ENCODE measurements at regions not wholly inside any gene's neighbourhood (a gene's known extent, or its start where the extent isn't known, plus 50 kb on each side); places are given as distances from the start of the nearest gene placed in this dataset.

DNA sequence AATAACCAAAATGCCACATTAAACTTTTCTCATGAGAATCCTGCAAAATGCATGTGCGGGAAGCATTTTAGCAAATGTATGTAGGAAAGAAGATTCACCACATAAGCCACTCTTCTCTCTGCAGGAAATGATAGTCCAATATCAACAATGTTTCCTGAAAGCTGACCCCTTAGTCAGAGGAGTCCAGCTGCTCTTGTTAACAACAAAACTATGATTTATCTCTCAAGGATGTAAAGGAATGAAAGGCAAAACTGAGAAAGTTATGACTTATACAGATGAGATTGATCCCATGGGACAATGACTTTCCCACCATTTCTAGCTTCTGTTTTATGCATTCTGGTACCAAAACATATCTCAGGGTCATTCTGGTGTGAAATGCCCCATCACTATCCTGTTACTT lies 125.0 kb upstream of the EDNRA start:
- peak; percentile 99 for DNase-seq (ENCODE audit: low read depth)

DNA sequence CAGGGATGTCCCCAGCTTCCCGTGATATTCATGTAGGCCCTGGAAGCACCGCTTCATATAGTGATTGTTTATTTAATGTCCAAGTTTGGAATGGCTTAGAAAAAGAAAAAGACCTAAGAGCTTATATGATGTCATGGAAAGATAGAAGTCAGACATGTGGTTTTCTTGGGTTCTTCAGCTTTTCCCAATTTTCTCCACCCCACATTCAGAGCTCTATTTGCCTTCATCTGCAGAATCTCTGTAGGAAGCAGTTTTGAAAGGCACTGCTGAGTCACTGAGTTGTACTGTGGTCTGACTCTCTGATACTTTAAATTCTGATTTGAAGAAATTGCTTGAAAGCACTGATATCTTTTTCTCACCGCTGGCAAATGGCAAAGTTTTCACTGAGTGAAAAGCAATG lies 120.6 kb upstream of the EDNRA start:
- DNase-seq (ENCODE audit: low read depth), result peak; percentile 93

DNA sequence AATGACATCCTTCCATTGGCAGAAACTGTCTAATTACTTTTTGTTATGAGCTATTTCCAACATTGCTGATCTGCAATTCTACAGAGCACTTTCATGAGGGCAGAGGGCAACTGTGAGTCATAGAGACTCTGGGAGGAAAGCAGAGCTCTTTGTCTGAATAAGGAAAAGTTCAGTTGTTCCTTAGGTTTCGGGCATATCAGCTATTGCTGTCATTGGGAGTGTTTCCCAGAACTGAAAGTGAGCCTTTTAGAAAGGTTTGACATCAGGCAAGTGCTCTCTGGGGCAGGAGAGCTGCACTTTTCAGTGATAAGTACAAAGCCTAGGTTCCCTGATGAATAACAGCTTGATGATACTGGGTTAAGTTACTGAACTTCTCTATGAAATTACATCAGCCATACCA lies 119.2 kb upstream of the EDNRA start:
- DNase-seq (ENCODE audit: low read depth), result peak; percentile 95

DNA sequence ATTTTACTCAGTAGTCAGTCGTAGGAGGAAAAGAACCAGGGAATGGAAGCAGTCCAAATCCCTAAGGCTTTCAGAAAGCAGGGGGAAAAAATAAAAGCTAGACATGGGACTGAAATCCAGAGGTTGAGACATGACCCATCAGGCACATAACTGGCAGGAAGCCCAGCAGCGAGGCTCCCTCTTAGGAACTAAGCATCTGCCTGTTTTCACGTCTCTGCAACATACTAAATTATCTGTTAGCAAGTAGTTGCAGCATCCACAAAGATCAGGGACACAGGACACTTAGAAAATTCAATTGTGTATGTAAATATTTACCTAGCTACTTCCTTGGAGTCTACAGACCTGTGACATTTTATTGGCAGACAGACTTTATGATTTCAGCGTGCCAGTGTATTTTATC lies 118.0 kb upstream of the EDNRA start:
- DNase-seq (ENCODE audit: low read depth), result peak; percentile 70

DNA sequence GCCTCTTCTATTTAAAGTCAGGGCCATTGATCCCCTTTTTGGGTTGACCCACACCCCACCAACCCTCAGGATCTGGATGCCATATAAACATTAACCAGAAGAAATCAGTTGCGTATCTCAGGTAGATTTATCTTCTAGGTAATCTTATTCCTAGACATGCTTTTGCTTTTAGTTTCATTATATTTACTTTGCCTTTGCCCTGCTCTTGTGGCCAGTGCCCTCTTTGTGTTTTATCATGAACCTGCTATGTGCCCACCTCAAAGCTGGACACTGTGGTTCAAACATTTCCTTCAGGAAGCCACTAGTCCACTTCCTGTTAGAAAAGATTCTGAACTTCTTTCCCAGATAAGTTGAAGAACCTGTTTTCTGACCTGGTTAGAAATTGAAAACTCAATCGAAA lies 117.4 kb upstream of the EDNRA start:
- no peak for DNase-seq (ENCODE audit: low read depth)

DNA sequence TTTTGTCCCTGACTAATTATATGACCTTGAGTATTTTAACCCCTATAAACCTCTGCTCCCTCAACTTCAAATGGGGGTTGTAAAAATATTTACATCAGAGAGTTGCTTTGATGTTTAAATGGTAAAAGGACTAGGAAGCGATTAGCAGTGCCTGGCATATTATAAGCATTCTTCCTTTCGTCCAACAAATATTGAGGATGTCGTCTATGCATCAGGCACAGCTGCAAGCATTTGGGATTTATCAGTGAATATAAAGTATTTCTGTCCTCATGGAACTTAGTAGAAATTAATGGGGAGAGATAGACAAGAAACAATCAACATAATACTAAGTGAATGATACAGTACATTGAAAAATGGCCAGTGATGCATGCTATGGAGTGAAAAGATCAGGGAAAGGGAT lies 115.5 kb upstream of the EDNRA start:
- DNase-seq (ENCODE audit: low read depth), result no peak

DNA sequence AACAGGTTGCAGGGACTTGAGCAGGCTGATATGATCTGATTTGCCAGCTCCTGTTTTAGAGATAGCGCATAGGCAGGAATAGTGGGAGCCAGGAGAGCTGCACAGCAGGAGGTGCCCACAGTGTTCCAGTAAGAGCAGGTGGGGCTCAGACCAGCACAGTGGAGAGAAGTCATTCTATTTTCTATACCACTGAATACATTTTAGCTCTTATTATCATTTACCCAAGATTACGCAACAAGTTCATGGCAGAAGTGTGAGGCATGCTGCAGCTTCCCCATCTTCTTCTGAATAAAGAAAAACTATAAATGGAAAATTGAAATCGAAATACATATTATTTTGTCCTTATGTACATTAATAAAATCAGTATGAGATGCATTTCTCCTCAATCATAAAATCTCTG lies 114.7 kb upstream of the EDNRA start:
- DNase-seq (ENCODE audit: low read depth), result no peak

DNA sequence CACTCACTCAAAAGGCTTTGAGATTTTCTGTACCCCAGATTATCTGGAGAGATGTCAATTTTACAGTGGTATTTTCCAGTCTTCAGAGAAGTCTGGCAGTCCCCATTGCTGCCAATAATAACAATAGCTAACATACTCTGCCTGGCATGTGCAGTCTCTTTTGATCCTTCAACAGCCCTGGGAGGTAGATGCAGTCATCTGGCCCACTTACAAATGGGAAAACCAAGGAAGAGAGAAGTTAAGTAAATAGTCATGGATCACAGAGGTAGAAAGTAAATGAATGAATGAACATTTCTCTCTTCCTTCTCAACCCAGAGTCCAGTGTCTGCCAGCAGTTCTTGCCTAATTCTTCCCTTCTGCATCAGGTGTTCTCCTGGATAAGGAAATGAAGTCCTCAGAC lies 113.0 kb upstream of the EDNRA start:
- no peak for DNase-seq (ENCODE audit: low read depth)

DNA sequence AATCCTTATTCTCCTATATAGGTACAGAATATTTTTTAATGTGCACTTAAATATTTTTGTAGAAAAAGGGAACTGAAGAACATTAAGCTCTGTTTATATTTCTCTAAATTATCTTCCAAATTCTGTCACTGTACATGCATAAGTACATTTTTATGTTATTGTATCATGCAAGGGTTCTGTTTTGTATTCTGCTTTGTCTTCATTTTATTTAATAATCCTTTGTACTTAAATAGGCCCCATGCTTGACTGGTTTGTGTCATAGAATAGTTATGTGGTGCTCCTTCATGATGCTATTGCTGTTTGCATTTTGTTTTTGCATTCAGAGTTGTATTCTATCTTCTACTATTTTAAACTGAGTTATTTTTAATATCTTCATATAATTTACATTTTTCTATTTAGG lies 111.9 kb upstream of the EDNRA start:
- no peak for DNase-seq (ENCODE audit: low read depth)

DNA sequence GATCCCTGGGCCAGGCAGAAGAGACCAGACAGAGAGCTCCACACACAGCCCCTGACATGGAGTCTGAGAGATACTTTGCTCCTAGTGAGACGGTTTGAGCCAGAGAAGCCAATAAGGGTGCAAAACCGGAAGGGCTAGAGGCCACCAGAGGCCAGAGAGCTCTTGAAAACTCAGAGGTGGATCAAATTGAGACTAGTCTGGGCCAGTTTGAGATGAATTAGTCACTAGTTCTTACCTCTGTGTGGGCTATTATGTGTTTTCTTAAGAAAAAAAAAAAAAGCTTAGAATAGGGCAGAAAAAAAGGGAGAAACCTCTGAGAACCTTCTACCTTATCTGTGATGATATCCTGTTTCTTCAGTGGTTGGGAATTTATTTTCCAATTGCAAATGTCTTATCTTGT lies 110.4 kb upstream of the EDNRA start:
- DNase-seq (ENCODE audit: low read depth), result peak; percentile 81

DNA sequence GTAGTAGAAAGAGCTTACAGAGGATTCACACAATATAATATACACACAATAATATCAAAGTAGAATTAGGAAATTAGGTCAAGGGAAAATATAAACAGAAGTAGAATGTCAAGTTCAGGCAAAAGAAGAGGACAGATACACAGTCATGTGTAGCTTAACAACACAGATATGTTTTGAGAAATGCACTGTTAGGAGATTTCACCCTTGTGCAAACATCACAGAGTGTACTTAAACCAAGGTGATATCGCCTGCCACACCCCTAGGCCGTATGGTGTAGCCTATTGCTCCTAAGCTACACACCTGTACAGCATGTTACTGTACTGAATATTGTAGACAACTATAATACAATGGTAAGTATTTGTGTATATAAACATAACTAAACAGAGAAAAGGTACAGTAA lies 110.0 kb upstream of the EDNRA start:
- DNase-seq (ENCODE audit: low read depth), result no peak

DNA sequence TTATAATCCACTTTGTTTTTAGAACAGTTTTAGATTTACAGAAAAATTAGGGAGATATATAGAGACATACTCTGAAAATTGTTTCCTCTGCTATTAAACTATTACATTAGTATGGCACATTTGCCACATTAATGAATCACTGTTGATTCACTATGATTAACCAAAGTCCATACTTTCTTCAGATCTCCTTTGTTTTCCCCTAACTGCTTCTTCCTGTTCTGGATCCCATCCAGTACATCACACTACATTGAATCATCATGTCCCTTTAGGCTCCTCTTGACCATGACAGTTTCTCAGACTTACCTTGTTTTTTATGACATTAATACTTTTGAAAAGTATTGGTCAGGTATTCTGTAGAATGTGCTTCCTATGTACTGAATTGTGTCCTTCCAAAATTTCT lies 109.2 kb upstream of the EDNRA start:
- DNase-seq (ENCODE audit: low read depth), result peak; percentile 93

DNA sequence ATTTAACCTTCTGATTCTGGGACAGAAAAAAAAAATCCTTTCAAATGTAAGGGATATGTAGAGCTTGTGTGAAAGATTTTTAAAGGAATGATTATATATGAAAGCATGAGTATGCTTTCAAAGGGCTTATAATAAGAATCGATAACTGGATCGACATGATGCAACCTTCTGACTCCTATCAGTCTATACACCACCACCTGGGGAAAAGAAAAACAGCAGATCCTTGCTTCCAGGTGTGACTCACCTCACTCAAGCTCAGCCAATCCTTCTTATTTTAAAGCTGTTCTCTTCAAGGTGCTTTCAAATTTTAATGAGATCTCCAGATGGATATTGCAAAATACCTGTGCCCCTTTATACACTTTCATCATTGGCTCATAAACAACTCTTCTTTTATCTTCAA lies 102.1 kb upstream of the EDNRA start:
- DNase-seq (ENCODE audit: low read depth), result no peak

DNA sequence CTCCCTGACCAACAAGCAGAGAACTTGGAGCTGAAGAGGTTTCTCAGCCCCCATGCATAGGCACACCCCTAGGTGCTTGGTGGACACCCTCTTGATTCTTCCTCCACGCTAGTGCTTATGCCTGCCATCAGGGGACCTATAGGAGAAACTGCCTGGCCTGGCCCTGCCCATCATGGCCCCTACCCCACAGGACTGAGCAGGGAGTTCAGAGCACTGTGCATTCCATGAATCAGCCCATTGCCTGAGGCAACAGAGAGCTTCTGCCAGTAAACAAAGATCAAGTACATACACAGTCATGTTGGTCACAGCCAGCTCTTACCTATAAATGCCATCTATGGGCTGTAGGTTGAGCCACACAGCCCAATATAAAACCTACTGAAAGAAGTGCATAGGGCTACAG lies 99.1 kb upstream of the EDNRA start:
- DNase-seq (ENCODE audit: low read depth), result no peak

DNA sequence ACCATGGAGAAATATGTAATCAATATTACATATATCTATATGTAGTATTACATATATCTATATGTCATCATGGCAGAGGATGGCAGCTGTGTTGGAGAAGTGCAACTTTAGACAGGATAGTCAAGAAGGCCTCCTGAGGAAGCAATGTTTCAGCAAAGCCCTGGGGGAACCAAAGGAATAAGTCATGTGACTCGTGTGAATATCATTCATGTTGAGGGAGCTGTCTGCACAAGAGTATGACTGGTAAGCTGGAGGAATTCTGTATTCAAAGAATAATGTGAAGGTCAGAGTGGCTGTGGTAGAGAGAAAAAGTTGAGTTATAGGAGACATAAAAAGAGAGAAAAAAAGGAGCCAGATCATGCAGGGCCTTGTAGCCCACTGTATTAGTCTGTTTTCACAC lies 92.9 kb upstream of the EDNRA start:
- no peak for DNase-seq (ENCODE audit: low read depth)

DNA sequence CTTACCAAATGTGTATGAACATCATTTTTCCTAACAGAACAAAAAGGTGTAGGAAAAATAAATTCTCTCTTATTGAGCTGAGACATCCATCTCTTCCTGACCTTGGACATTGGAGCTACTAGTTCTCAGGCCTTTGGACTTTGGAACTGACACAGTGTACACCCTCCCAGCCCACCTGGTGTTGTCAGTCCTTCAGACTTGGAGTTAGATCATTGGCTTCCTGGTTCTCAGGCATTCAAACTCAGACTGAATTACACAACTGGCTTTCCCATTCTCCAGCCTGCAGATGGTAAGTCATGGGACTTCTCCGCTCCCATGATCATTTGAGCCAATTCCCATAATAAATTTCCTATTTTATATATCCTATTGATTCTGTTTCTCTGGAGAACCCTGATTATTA lies 84.8 kb upstream of the EDNRA start:
- DNase-seq (ENCODE audit: low read depth), result peak; percentile 71

DNA sequence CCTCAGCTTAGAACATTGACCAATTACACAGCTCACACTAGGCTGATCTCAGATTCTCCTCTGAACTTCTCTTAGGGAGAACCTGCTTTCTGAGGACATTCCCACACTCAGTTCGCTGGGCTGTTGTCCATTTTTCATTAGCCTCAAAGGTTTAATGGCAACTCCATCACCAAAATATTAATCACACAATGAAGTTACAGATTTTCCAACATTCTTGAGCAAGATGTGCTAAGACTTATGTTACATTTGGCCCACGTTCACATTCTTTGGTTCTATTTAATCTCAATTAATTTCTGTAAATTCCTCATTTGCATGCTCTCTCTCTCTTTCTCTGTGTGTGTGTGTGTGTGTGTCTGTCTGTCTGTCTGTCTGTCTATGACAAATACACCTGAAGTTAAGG lies 82.3 kb upstream of the EDNRA start:
- DNase-seq (ENCODE audit: low read depth), result no peak

DNA sequence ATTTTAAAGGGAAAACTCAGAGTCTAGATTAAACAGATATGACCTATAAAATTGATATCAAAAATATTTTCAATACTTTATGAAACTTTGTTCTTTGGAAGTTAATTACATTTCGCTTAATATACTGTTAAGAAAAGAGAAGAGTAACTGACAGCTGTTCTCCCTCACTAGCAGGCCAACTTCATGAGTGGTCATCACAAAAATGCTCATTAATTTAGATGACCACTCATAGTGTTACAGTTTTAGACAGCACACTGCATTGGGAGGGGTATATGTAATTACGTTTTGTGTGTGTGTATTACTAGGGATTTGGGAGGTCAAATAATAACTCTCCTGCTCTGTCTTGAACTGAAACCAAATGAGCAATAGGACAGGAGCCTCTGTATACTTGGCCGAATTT lies 80.2 kb upstream of the EDNRA start:
- no peak for DNase-seq (ENCODE audit: low read depth)

DNA sequence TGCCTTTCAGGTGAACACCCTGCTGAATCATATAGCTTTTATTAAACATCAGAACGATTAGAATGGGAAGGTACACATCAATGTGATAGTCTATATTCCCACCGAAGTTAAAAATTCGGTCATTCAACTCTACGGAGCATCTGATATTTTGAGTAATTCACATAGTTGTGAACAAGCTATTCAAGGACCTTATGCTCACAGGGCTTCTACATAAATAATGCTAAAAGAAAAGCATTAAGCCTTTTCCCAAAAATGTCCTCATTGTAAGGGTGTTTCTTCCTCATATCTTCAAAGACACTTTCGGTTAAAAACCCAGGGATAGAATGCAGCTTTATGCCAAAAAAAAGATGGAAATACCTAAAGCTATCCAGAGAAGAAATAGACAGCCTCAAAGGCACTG lies 79.7 kb upstream of the EDNRA start:
- no peak for DNase-seq (ENCODE audit: low read depth)

DNA sequence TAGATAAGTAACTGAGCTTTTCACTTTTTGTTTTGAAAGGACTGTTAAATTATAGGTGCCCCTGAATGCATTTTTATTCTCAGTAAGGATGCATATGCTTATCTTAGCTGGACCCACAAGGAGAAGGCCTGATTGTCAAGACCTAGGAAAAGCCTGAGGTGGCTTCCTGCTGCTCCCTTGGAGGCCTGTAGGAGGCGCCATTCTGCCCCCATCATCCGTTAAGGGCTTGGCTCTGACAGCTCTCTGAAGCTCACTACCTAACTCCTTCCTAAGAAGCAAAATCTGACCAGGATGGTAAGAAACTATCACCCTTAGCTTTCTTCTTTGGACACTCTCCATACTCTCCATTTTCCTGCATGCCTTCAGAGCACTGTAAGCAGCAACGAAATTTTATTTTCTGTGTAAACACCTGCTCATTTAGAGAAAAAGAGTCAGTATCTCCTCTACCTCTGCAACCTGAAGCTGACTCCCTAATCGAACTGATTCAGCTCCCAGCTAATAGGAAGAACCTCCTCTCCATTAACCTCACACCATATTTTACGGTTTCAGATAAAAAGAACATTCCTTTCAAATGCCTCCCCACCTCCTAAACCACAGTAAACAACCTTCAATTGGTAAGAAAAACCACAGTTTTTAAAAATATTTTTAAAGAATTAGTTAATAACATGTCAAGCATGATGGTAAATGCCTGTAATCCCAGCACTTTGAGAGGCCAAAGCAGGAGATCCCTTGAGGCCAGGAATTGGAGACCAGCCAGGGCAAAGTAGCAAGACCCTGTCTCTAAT lies 73.4 kb upstream of the EDNRA start:
- peak; percentile 56 for DNase-seq (ENCODE audit: low read depth)

DNA sequence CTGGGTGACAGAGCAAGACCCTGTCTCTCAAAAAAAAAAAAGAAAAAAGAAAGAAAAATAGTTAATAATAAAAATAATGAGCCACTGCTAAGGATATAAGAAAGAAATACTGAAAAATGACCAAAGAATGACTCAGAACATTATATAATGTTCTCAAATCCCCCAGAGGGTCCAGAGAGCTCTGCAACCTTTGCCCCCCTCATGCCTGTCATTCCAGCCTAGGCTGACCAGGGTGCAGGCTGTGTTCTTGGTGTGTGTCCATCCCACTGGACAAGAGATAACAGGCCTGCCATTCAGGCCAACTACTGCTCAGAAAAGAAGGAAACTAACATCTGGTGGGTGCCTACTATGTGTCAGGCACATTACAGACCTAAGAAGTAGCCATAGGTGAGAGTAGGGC lies 72.7 kb upstream of the EDNRA start:
- DNase-seq (ENCODE audit: low read depth), result peak; percentile 42

DNA sequence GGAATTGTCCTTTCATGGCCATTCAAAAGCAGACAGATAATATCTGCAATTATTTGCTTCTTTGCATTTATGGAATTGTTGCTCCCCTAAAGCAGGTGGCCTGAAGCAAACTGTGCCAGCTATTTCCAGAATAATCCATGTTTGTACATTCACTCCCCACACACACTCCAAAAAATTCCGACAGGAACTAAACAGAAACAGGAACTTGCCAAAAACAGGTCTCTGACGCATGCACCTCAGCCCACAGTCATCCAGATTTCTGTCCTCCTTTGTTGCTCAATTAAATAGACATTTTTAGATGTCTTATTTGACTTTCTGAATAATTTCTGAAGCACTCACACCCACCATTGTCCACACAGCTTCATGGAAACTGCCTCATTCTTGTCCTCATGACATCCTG lies 71.5 kb upstream of the EDNRA start:
- DNase-seq (ENCODE audit: low read depth), result peak; percentile 60

DNA sequence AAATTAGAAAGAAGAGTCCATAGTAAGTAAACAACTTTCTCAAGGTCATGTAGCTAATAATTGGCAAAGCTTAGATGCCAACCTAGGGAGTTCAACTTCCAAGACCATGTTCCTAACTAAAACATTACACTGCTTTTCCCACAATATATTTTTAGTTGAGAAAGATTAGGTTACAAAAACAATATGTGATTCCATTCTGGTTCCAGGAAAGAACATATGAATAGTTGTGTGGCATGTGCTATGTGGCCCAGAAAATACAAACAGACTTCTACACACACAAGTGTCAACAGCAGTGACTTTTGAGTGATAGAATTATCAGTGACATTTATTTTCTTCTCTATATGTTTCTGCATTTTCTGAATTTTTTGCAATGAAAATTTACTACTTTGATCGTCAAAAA lies 62.7 kb upstream of the EDNRA start:
- DNase-seq (ENCODE audit: low read depth), result peak; percentile 66

DNA sequence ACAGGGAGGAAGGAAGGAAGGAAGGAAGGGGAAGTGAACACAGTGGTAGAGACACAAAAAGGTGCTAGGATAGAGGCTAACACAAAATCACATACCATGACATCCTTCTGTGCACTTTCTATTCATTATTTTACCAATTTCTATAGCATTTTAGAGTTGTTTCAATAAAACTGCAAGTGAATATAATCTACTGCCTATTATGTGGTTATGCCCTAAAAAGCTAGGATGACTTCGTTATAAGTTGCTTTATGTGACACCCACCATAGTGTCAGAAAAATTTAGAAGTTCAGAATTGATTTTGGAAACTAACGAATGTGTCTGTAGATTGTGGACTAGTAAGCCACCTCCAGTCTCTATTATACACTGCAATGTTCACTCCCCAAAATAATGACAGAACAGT lies 59.4 kb upstream of the EDNRA start:
- no peak for DNase-seq (ENCODE audit: low read depth)

Data from LHCN-M2 (cell line).